Fibroblast of lung (primary cell): ENCODE measurements at regions not wholly inside any gene's neighbourhood (a gene's known extent, or its start where the extent isn't known, plus 50 kb on each side); places are given as distances from the start of the nearest gene placed in this dataset.

Experiments used
- DNase-seq, 2 donors: peaks; one replicate each; pipeline versions ENCODE4 v3.0.0 to v3.0.0-alpha.2; 2010; ENCODE audit warnings: low read depth in 2 of 2
- H2AFZ ChIP-seq: 2 replicates; pipeline ENCODE4 v1.5.1; 2012; ENCODE audit warnings: low read length, control low read depth, inconsistent platforms
- H3K27ac ChIP-seq: 2 replicates; pipeline ENCODE4 v1.5.1; 2011; ENCODE audit warnings: low read length, control low read depth; ENCODE audit not compliant: insufficient read depth
- H3K27me3 ChIP-seq: 2 replicates; pipeline ENCODE4 v1.5.1; 2011; ENCODE audit warnings: mild to moderate bottlenecking, low read length; ENCODE audit not compliant: control insufficient read depth, insufficient read depth
- H3K36me3 ChIP-seq: 2 replicates; pipeline ENCODE4 v1.5.1; 2011; ENCODE audit warnings: low read length; ENCODE audit not compliant: control insufficient read depth, insufficient read depth
- H3K4me1 ChIP-seq: 2 replicates; pipeline ENCODE4 v1.5.1; 2011; ENCODE audit warnings: low read length; ENCODE audit not compliant: control insufficient read depth, insufficient read depth; ENCODE audit errors: extremely low read depth
- H3K4me2 ChIP-seq: 2 replicates; pipeline ENCODE4 v1.5.1; 2011; ENCODE audit warnings: low read length, control low read depth; ENCODE audit not compliant: insufficient read depth; ENCODE audit errors: extremely low read depth
- H3K4me3 ChIP-seq, 4 experiments: fragments of 200-600 bp in 1 of 4; sonication (generic) in 1 of 4; replicated peaks in 1 of 4; 2 replicates each; pipeline ENCODE4 v1.5.1; 2011 to 2016; ENCODE audit warnings: low read length in 4 of 4, low read depth in 3 of 4, mild to moderate bottlenecking in 3 of 4, control low read depth in 2 of 4, inconsistent platforms in 1 of 4, mixed read lengths in 1 of 4; ENCODE audit not compliant: insufficient read depth in 1 of 4; ENCODE audit errors: control extremely low read depth in 1 of 4
- H3K79me2 ChIP-seq: 2 replicates; pipeline ENCODE4 v1.5.1; 2012; ENCODE audit warnings: mild to moderate bottlenecking, low read length, inconsistent platforms; ENCODE audit not compliant: control insufficient read depth, insufficient read depth
- H3K9ac ChIP-seq: 2 replicates; pipeline ENCODE4 v1.5.1; 2011; ENCODE audit warnings: mild to moderate bottlenecking, low read length, control low read depth; ENCODE audit not compliant: insufficient read depth
- H3K9me3 ChIP-seq: 2 replicates; pipeline ENCODE4 v1.5.1; 2012; ENCODE audit warnings: low read depth, low read length; ENCODE audit not compliant: control insufficient read depth, insufficient read depth
- H4K20me1 ChIP-seq: 2 replicates; pipeline ENCODE4 v1.5.1; 2011; ENCODE audit warnings: low read length; ENCODE audit not compliant: control insufficient read depth, insufficient read depth; ENCODE audit errors: extremely low read depth
- CTCF ChIP-seq, 2 donors: IDR thresholded peaks in 1 of 2; conservative IDR thresholded peaks in 1 of 2; 1 replicate in 1 of 2; 2 replicates in 1 of 2; pipeline ENCODE4 v1.5.1; 2011 to 2012; ENCODE audit warnings: low read length in 2 of 2, control low read depth in 1 of 2, inconsistent platforms in 1 of 2, low read depth in 1 of 2, mild to moderate bottlenecking in 1 of 2
- EZH2 ChIP-seq: IDR thresholded peaks from 2 replicates; pipeline ENCODE4 v1.5.1; 2012; ENCODE audit warnings: low read length, control low read depth, mild to moderate bottlenecking; ENCODE audit errors: missing control alignments

- Histone ChIP-seq H3K27me3 (no peaks in the 10 kb centered on the region), H3K4me1 (peaks cover 9% of the 10 kb centered on the region), H3K79me2 (no peaks in the 10 kb centered on the region), H3K27ac (no peak overlapping the region), H3K4me2 (no peak overlapping the region), H3K36me3 (no peaks in the 10 kb centered on the region), H3K9ac (no peak overlapping the region), H3K4me3 (no peak overlapping the region), H4K20me1 (no peaks in the 10 kb centered on the region), H2AFZ (no peak overlapping the region), H3K9me3 (no peaks in the 10 kb centered on the region)
- DNase-seq = no peak
- TF ChIP-seq CTCF (conservative IDR thresholded peaks at IDR 0.05 in 1 of 2, IDR thresholded peaks at IDR 0.05 in 1 of 2; ENCODE audit: low read depth in 1 of 2, low read length in 2 of 2) = no peak
- no peak for TF ChIP-seq EZH2
These were observed 318.1 kb upstream of the NT5C1B start for GRCh38 chr2:18907508-18907907.

GRCh38 chr2:18903750-18904149 is 314.4 kb upstream of the NT5C1B start:
- Histone ChIP-seq H3K27ac (no peak overlapping the region), H3K36me3 (no peaks in the 10 kb centered on the region)
- no peak for DNase-seq

GRCh38 chr2:18901242-18901641 is 311.9 kb upstream of the NT5C1B start:
- Histone ChIP-seq H3K27ac (no peak overlapping the region), H3K27me3 (no peaks in the 10 kb centered on the region), H3K36me3 (no peaks in the 10 kb centered on the region), H4K20me1 (no peaks in the 10 kb centered on the region), H2AFZ (no peak overlapping the region), H3K4me2 (no peak overlapping the region), H3K9me3 (no peaks in the 10 kb centered on the region), H3K79me2 (no peaks in the 10 kb centered on the region), H3K4me3 (no peak overlapping the region), H3K9ac (no peak overlapping the region), H3K4me1 (peaks cover 7% of the 10 kb centered on the region)
- TF ChIP-seq CTCF (conservative IDR thresholded peaks at IDR 0.05 in 1 of 2, IDR thresholded peaks at IDR 0.05 in 1 of 2; ENCODE audit: low read depth in 1 of 2, low read length in 2 of 2) = no peak
- no peak for TF ChIP-seq EZH2
- no peak for DNase-seq

More at GRCh38 chr2:18903750-18904149, 314.4 kb upstream of the NT5C1B start:
- H3K79me2 ChIP-seq = no peaks in the 10 kb centered on the region
- H3K4me2 ChIP-seq = no peak overlapping the region
- H3K27me3 ChIP-seq = no peaks in the 10 kb centered on the region
- peaks cover 6% of the 10 kb centered on the region for H3K4me1 ChIP-seq
- H3K4me3 ChIP-seq = no peak overlapping the region
- no peaks in the 10 kb centered on the region for H4K20me1 ChIP-seq
- H3K9me3 ChIP-seq = no peaks in the 10 kb centered on the region
- no peak overlapping the region for H3K9ac ChIP-seq
- H2AFZ ChIP-seq = no peak overlapping the region
- TF ChIP-seq EZH2 (no peak), CTCF (conservative IDR thresholded peaks at IDR 0.05 in 1 of 2, IDR thresholded peaks at IDR 0.05 in 1 of 2; ENCODE audit: low read depth in 1 of 2, low read length in 2 of 2) (no peak)
